WTC11 (cell line): ENCODE measurements at regions not wholly inside any gene's neighbourhood (a gene's known extent, or its start where the extent isn't known, plus 50 kb on each side); places are given as distances from the start of the nearest gene placed in this dataset.
"Not testable (repeated sequence)": the region's sequence is repeated elsewhere in the genome, so short reads cannot be mapped to it uniquely, and the experiment has no call there.

Experiments
- ATAC-seq: fragments of 200-7000 bp; cut with Tn5 transposase; 2 replicates; pipeline ENCODE4 v1.10.0; 2021; ENCODE audit warnings: mild to moderate bottlenecking, moderate library complexity
- CTCF ChIA-PET: fragments of 300-600 bp; sonication (Branson Sonifier 250); formaldehyde crosslinking; loops from one replicate; lab custom pipeline; 2021; ENCODE audit warnings: antibody characterized with exemption; lab: Charles Lee
- POLR2A ChIA-PET: fragments of 350-600 bp; sonication (Branson Sonifier 250); formaldehyde crosslinking; loops from one replicate; lab custom pipeline; 2021; ENCODE audit warnings: antibody characterized with exemption; lab: Charles Lee
- DNase-seq: peaks from one replicate; pipeline ENCODE4 v3.0.0; 2021; ENCODE audit warnings: low spot score
- H3K27ac Mint-ChIP-seq: 2 replicates; pipeline ENCODE4 v1.8.0; 2021; ENCODE audit warnings: mixed read lengths
- H3K27me3 Mint-ChIP-seq: 2 replicates; pipeline ENCODE4 v1.8.0; 2021; ENCODE audit warnings: low read depth, mild to moderate bottlenecking, moderate library complexity, mixed read lengths
- H3K36me3 Mint-ChIP-seq: 2 replicates; pipeline ENCODE4 v1.8.0; 2021; ENCODE audit warnings: mixed read lengths
- H3K4me1 Mint-ChIP-seq: 2 replicates; pipeline ENCODE4 v1.8.0; 2022; ENCODE audit warnings: mixed read lengths
- H3K4me3 Mint-ChIP-seq: 2 replicates; pipeline ENCODE4 v1.8.0; 2021; ENCODE audit warnings: mild to moderate bottlenecking, moderate library complexity, mixed read lengths
- H3K9me3 Mint-ChIP-seq: 2 replicates; pipeline ENCODE4 v1.8.0; 2021; ENCODE audit warnings: mixed read lengths
- ATF1 ChIP-seq: sonication (generic); formaldehyde crosslinking; IDR thresholded peaks from 2 replicates; pipeline ENCODE4 v1.8.1; 2023; ENCODE audit warnings: mild to moderate bottlenecking, moderate library complexity, missing genetic modification reagents
- IRF2 ChIP-seq: sonication (generic); formaldehyde crosslinking; IDR thresholded peaks from 2 replicates; pipeline ENCODE4 v1.8.0; 2022; ENCODE audit warnings: low read depth, missing genetic modification reagents, borderline replicate concordance
- MXD4 ChIP-seq: fragments of 250-450 bp; sonication (Bioruptor Pico); IDR thresholded peaks from 2 replicates; pipeline ENCODE4 v1.8.0; 2021; ENCODE audit warnings: mild to moderate bottlenecking, moderate library complexity, borderline replicate concordance
- NFYB ChIP-seq: sonication (generic); formaldehyde crosslinking; conservative IDR thresholded peaks from 2 replicates; pipeline ENCODE4 v1.8.0; 2022; ENCODE audit warnings: low read depth, missing genetic modification reagents
- OVOL2 ChIP-seq: fragments of 250-450 bp; sonication (Bioruptor Pico); IDR thresholded peaks from 2 replicates; pipeline ENCODE4 v1.9.0; 2021; ENCODE audit warnings: mild to moderate bottlenecking, borderline replicate concordance
- RORB ChIP-seq: fragments of 250-450 bp; sonication (Bioruptor Pico); IDR thresholded peaks from 2 replicates; pipeline ENCODE4 v1.9.0; 2021; ENCODE audit warnings: mild to moderate bottlenecking
- SMAD3 ChIP-seq: sonication (generic); formaldehyde crosslinking; IDR thresholded peaks from 2 replicates; pipeline ENCODE4 v1.8.0; 2022; ENCODE audit warnings: missing genetic modification reagents, mild to moderate bottlenecking, borderline replicate concordance
- SMAD4 ChIP-seq: sonication (generic); formaldehyde crosslinking; IDR thresholded peaks from 2 replicates; pipeline ENCODE4 v1.8.0; 2022; ENCODE audit warnings: mild to moderate bottlenecking, missing genetic modification reagents
- SP1 ChIP-seq: sonication (generic); formaldehyde crosslinking; conservative IDR thresholded peaks from 2 replicates; pipeline ENCODE4 v1.8.1; 2022; ENCODE audit warnings: missing genetic modification reagents
- ZBTB21 ChIP-seq: sonication (generic); formaldehyde crosslinking; IDR thresholded peaks from 2 replicates; pipeline ENCODE4 v1.8.1; 2023; ENCODE audit warnings: mild to moderate bottlenecking, missing genetic modification reagents, borderline replicate concordance
- ZNF121 ChIP-seq: sonication (generic); formaldehyde crosslinking; IDR thresholded peaks from 2 replicates; pipeline ENCODE4 v1.8.0; 2023; ENCODE audit warnings: missing genetic modification reagents
- ZNF219 ChIP-seq: sonication (generic); formaldehyde crosslinking; IDR thresholded peaks from 2 replicates; pipeline ENCODE4 v1.8.0; 2023; ENCODE audit warnings: missing genetic modification reagents, mild to moderate bottlenecking, borderline replicate concordance
- ZNF317 ChIP-seq: sonication (generic); formaldehyde crosslinking; IDR thresholded peaks from 2 replicates; pipeline ENCODE4 v1.8.1; 2023; ENCODE audit warnings: low read depth, mild to moderate bottlenecking, moderate library complexity, missing genetic modification reagents, borderline replicate concordance
- TF ChIP-seq, protein P1 (sequence below): sonication (generic); formaldehyde crosslinking; conservative IDR thresholded peaks from 2 replicates; pipeline ENCODE4 v1.8.1; 2023; ENCODE audit warnings: mild to moderate bottlenecking, low read depth, missing genetic modification reagents, moderate library complexity
- TF ChIP-seq, protein P2 (sequence below): sonication (generic); formaldehyde crosslinking; IDR thresholded peaks from 2 replicates; pipeline ENCODE4 v1.8.1; 2022; ENCODE audit warnings: low read depth, mild to moderate bottlenecking, moderate library complexity, missing genetic modification reagents, borderline replicate concordance
- TF ChIP-seq, protein P3 (sequence below): sonication (generic); formaldehyde crosslinking; IDR thresholded peaks from 2 replicates; pipeline ENCODE4 v1.8.0; 2022; ENCODE audit warnings: mild to moderate bottlenecking, missing genetic modification reagents
- TF ChIP-seq, protein P4 (sequence below): sonication (generic); formaldehyde crosslinking; IDR thresholded peaks from 2 replicates; pipeline ENCODE4 v1.8.1; 2023; ENCODE audit warnings: mild to moderate bottlenecking, missing genetic modification reagents, moderate library complexity
- TF ChIP-seq, protein P5 (sequence below): sonication (generic); formaldehyde crosslinking; IDR thresholded peaks from 2 replicates; pipeline ENCODE4 v1.8.1; 2023; ENCODE audit warnings: mild to moderate bottlenecking, missing genetic modification reagents

DNA sequence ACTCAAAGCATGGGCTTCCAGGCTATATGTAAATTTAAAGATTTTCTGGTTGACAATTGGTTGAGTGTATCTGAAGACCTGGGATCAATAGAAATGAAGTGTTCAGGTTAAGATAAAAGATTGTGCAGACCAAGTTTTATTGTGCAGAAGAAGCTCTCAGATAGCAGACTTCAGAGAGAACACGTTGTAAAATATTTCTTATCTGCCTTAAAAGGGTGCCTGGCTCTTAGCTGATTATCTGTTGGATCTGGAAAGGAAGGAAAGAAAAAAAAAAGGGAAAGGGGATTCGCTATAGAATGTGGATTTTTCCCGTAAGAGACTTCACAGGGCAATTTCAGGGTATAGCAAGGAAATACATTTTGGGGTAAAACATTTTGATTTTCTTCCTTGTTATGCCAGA is 523.2 kb downstream of the EDEM1 start (continued):
- TF ChIP-seq, protein P1, sequence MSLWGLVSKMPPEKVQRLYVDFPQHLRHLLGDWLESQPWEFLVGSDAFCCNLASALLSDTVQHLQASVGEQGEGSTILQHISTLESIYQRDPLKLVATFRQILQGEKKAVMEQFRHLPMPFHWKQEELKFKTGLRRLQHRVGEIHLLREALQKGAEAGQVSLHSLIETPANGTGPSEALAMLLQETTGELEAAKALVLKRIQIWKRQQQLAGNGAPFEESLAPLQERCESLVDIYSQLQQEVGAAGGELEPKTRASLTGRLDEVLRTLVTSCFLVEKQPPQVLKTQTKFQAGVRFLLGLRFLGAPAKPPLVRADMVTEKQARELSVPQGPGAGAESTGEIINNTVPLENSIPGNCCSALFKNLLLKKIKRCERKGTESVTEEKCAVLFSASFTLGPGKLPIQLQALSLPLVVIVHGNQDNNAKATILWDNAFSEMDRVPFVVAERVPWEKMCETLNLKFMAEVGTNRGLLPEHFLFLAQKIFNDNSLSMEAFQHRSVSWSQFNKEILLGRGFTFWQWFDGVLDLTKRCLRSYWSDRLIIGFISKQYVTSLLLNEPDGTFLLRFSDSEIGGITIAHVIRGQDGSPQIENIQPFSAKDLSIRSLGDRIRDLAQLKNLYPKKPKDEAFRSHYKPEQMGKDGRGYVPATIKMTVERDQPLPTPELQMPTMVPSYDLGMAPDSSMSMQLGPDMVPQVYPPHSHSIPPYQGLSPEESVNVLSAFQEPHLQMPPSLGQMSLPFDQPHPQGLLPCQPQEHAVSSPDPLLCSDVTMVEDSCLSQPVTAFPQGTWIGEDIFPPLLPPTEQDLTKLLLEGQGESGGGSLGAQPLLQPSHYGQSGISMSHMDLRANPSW (CRISPR knock-in tag) = no peak

DNA sequence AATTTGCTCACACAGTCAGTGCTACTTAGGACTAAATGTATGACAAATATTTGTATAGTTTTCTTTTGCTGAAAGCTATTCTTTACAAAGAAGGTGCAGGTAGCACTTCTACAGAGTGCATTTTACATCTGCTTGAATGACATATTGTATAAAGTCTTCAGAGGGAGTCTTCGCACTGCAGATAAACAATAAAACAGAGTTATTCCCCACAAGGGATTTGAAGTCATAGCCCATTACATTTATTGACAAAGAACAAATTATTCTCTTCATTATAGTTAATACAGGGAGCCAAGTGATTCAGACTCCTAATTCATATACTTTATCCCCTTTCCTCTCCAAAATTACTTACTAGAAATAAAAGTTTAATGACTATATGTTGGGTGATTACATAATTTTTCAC is 529.7 kb downstream of the EDEM1 start:
- CTCF ChIA-PET = no interaction called here
- Mint-ChIP-seq H3K4me3 (no peak overlapping the region), H3K4me1 (peaks cover 13% of the 10 kb centered on the region), H3K27me3 (peaks cover 7% of the 10 kb centered on the region; the same call in 1 of the 2 replicates), H3K36me3 (peaks cover 59% of the 10 kb centered on the region), H3K9me3 (peaks cover 83% of the 10 kb centered on the region), H3K27ac (no peak overlapping the region)
- TF ChIP-seq ZBTB21 (CRISPR knock-in tag) (no peak), SMAD3 (CRISPR knock-in tag) (no peak), SP1 (no peak), RORB (CRISPR knock-in tag) (no peak), MXD4 (no peak), ZNF121 (no peak), NFYB (CRISPR knock-in tag) (no peak), ATF1 (CRISPR knock-in tag) (no peak), ZNF317 (CRISPR knock-in tag) (no peak), IRF2 (CRISPR knock-in tag) (no peak), SMAD4 (CRISPR knock-in tag) (no peak), OVOL2 (no peak), ZNF219 (CRISPR knock-in tag) (no peak)
- TF ChIP-seq, protein P2, sequence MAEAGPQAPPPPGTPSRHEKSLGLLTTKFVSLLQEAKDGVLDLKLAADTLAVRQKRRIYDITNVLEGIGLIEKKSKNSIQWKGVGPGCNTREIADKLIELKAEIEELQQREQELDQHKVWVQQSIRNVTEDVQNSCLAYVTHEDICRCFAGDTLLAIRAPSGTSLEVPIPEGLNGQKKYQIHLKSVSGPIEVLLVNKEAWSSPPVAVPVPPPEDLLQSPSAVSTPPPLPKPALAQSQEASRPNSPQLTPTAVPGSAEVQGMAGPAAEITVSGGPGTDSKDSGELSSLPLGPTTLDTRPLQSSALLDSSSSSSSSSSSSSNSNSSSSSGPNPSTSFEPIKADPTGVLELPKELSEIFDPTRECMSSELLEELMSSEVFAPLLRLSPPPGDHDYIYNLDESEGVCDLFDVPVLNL (CRISPR knock-in tag) = no peak
- TF ChIP-seq, protein P3, sequence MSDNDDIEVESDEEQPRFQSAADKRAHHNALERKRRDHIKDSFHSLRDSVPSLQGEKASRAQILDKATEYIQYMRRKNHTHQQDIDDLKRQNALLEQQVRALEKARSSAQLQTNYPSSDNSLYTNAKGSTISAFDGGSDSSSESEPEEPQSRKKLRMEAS (CRISPR knock-in tag) = no peak
- TF ChIP-seq, protein P4, sequence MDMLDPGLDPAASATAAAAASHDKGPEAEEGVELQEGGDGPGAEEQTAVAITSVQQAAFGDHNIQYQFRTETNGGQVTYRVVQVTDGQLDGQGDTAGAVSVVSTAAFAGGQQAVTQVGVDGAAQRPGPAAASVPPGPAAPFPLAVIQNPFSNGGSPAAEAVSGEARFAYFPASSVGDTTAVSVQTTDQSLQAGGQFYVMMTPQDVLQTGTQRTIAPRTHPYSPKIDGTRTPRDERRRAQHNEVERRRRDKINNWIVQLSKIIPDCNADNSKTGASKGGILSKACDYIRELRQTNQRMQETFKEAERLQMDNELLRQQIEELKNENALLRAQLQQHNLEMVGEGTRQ (CRISPR knock-in tag) = no peak
- TF ChIP-seq, protein P5, sequence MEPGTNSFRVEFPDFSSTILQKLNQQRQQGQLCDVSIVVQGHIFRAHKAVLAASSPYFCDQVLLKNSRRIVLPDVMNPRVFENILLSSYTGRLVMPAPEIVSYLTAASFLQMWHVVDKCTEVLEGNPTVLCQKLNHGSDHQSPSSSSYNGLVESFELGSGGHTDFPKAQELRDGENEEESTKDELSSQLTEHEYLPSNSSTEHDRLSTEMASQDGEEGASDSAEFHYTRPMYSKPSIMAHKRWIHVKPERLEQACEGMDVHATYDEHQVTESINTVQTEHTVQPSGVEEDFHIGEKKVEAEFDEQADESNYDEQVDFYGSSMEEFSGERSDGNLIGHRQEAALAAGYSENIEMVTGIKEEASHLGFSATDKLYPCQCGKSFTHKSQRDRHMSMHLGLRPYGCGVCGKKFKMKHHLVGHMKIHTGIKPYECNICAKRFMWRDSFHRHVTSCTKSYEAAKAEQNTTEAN (CRISPR knock-in tag) = no peak
- ATAC-seq (no peak), DNase-seq (no peak)
- POLR2A ChIA-PET = no interaction called here

DNA sequence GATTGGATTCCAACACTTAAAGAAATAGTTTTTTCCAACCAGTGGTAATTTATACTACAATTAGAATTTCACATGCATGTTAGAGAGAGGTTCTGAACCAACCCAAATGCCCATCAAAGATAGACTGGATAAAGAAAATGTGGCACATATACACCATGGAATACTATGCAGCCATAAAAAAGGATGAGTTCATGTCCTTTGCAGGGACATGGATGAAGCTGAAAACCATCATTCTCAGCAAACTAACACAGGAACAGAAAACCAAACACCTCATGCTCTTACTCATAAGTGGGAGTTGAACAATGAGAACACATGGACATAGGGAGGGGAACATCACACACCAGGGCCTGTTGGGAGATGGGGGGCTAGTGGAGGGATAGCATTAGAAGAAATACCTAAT is 532.2 kb downstream of the EDEM1 start:
- H3K27ac Mint-ChIP-seq, DNase-seq, CTCF ChIA-PET, POLR2A ChIA-PET, H3K4me1 Mint-ChIP-seq, ATAC-seq, H3K27me3 Mint-ChIP-seq, H3K4me3 Mint-ChIP-seq: not testable (repeated sequence)
- peaks cover 68% of the 10 kb centered on the region for H3K9me3 Mint-ChIP-seq
- H3K36me3 Mint-ChIP-seq = peaks cover 44% of the 10 kb centered on the region
